MM.1S (cell line): ENCODE measurements at regions not wholly inside any gene's neighbourhood (a gene's known extent, or its start where the extent isn't known, plus 50 kb on each side); places are given as distances from the start of the nearest gene placed in this dataset.

Source experiments
- EZH2 ChIP-seq: fragments of 300-600 bp; sonication (generic); optimal IDR thresholded peaks from 2 replicates; pipeline ENCODE3; 2017; ENCODE audit warnings: low read depth, mild to moderate bottlenecking, antibody characterized with exemption, low read length, mixed read lengths
- EZH2phosphoT487 ChIP-seq: fragments of 300-600 bp; sonication (generic); IDR thresholded peaks from 2 replicates; pipeline ENCODE4 v1.6.1; 2018; ENCODE audit warnings: antibody characterized with exemption, low read length
- TF ChIP-seq, protein P1 (sequence below): fragments of 300-600 bp; sonication (generic); IDR thresholded peaks from 2 replicates; pipeline ENCODE4 v1.5.1; 2016; ENCODE audit warnings: antibody characterized with exemption, low read length, mixed read lengths

GRCh38 chr6:16044211-16044643 is 84.7 kb upstream of the MYLIP start:
- TF ChIP-seq, protein P1, sequence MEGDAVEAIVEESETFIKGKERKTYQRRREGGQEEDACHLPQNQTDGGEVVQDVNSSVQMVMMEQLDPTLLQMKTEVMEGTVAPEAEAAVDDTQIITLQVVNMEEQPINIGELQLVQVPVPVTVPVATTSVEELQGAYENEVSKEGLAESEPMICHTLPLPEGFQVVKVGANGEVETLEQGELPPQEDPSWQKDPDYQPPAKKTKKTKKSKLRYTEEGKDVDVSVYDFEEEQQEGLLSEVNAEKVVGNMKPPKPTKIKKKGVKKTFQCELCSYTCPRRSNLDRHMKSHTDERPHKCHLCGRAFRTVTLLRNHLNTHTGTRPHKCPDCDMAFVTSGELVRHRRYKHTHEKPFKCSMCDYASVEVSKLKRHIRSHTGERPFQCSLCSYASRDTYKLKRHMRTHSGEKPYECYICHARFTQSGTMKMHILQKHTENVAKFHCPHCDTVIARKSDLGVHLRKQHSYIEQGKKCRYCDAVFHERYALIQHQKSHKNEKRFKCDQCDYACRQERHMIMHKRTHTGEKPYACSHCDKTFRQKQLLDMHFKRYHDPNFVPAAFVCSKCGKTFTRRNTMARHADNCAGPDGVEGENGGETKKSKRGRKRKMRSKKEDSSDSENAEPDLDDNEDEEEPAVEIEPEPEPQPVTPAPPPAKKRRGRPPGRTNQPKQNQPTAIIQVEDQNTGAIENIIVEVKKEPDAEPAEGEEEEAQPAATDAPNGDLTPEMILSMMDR, result no peak
- no peak for TF ChIP-seq EZH2phosphoT487
- no peak for TF ChIP-seq EZH2
